PFSK-1 (cell line): ENCODE measurements at regions not wholly inside any gene's neighbourhood (a gene's known extent, or its start where the extent isn't known, plus 50 kb on each side); places are given as distances from the start of the nearest gene placed in this dataset.

ENCODE experiments used
- FOXP2 ChIP-seq: optimal IDR thresholded peaks from 2 replicates; pipeline ENCODE3; 2011; ENCODE audit warnings: borderline replicate concordance, control low read depth, inconsistent platforms; ENCODE audit not compliant: insufficient read depth; ENCODE audit errors: extremely low read length, extremely low read depth
- POLR2AphosphoS5 ChIP-seq: IDR thresholded peaks from 2 replicates; pipeline ENCODE4 v1.6.1; 2012; ENCODE audit warnings: low read depth, mild to moderate bottlenecking, control low read depth, low read length, moderate library complexity
- REST ChIP-seq, 2 experiments: IDR thresholded peaks; 2 replicates each; pipeline versions ENCODE4 v1.6.1 to v1.8.0; 2011 to 2012; ENCODE audit warnings: low read depth in 2 of 2, low read length in 2 of 2, control low read depth in 1 of 2, inconsistent platforms in 1 of 2, mild to moderate bottlenecking in 1 of 2, moderate library complexity in 1 of 2; ENCODE audit not compliant: insufficient read depth in 1 of 2
- SIN3A ChIP-seq: IDR thresholded peaks from 2 replicates; pipeline ENCODE4 v1.6.1; 2012; ENCODE audit warnings: mild to moderate bottlenecking, low read length, moderate library complexity, borderline replicate concordance; ENCODE audit not compliant: insufficient read depth
- TAF1 ChIP-seq: IDR thresholded peaks from 2 replicates; pipeline ENCODE4 v1.6.1; 2012; ENCODE audit warnings: low read length, control low read depth, borderline replicate concordance; ENCODE audit not compliant: insufficient read depth

DNA sequence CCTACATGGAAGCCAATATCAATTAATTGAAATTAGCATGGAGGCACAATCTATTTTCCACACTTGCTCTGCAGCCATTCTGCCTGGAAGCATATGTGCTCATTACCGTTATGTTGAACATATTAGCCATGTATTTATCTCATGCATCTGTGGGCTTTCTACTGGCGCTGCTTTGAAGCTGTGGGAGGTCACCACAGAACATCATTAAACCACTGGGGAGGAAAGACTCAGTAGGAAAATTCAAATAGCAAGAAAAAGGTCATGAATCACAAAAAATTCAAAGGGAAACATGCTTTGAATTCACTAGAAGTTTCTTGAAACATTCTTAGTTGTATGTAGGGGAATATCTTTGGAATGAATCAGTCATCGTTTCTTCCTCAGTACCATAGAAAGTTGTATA is 652.5 kb downstream of the EDEM1 start:
- TF ChIP-seq SIN3A, result no peak
- no peak for TF ChIP-seq FOXP2
- TF ChIP-seq POLR2AphosphoS5, result no peak
- TF ChIP-seq REST (IDR thresholded peaks at IDR 0.05; ENCODE audit: insufficient read depth in 1 of 2, low read depth in 2 of 2, low read length in 2 of 2), result no peak
- no peak for TF ChIP-seq TAF1

DNA sequence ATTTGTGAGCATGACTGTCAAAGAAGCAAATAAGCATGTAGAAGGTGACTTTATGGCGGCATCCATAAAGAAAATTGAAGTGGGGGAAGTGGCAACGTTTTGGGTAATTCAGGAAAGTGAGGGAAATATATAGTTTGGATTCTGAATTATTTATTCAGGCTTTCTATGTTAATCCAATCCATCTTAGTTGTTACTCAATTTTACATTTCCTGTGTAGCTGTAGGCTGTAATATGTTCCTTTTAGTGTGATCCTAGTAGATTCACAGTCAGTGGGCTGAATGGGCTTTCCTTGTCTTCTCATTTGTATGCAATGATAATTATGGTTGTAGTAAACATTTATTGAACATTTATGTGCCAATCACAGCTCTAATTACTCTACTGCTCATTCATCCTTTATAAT is 654.1 kb downstream of the EDEM1 start:
- no peak for TF ChIP-seq SIN3A
- TF ChIP-seq FOXP2, result no peak
- TF ChIP-seq POLR2AphosphoS5, result no peak
- no peak for TF ChIP-seq TAF1
- no peak for TF ChIP-seq REST (IDR thresholded peaks at IDR 0.05; ENCODE audit: insufficient read depth in 1 of 2, low read depth in 2 of 2, low read length in 2 of 2)

DNA sequence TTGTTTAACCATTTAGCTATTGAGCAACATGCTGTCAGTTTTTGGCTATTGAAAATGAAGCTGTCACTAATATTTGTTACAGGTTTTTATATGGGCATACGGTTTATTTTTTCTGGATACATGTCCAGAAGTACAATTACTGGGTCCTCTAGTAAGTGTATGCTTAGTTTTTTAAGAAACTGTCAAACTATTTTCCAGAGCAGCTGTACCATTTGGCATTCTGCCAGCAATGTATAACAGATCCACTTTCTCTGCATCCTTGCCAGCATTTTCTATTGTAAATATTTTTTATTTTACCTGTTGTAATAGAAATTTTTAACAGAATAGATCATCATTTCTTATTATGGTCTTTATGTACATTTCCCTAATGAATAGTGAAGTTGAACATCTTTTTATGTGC is 658.8 kb downstream of the EDEM1 start:
- TF ChIP-seq POLR2AphosphoS5 (no peak), TAF1 (no peak), SIN3A (no peak), FOXP2 (no peak), REST (IDR thresholded peaks at IDR 0.05; ENCODE audit: insufficient read depth in 1 of 2, low read depth in 2 of 2, low read length in 2 of 2) (no peak)

DNA sequence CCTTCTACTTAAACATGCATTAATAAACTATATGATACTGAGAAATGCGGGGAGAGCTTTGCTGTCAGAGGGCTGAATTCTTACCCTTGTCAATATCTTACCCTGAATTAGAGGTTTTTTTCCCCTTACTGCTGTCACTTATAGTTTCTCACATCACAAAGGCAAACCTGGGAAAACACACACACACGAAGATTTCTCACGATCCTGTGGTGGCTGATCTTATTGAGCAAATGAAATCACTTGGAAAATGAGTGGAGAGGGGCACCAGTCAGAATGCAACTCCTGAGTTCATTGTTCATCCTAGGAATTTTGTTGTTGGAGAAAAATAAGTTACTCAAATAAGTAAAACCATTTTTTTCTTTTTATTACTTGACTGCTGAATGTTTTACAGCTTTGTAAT is 673.6 kb downstream of the EDEM1 start:
- TF ChIP-seq REST (IDR thresholded peaks at IDR 0.05; ENCODE audit: insufficient read depth in 1 of 2, low read depth in 2 of 2, low read length in 2 of 2), result no peak
- no peak for TF ChIP-seq TAF1
- no peak for TF ChIP-seq SIN3A
- TF ChIP-seq POLR2AphosphoS5, result no peak
- TF ChIP-seq FOXP2, result no peak

GRCh38 chr3:5874931-5875341 is 687.4 kb downstream of the EDEM1 start:
- TF ChIP-seq REST (IDR thresholded peaks at IDR 0.05; ENCODE audit: insufficient read depth in 1 of 2, low read depth in 2 of 2, low read length in 2 of 2) (no peak), POLR2AphosphoS5 (no peak), FOXP2 (no peak), TAF1 (no peak), SIN3A (no peak)
